ENCODE measurements at regions not wholly inside any gene's neighbourhood (a gene's known extent, or its start where the extent isn't known, plus 50 kb on each side); places are given as distances from the start of the nearest gene placed in this dataset.

DNA sequence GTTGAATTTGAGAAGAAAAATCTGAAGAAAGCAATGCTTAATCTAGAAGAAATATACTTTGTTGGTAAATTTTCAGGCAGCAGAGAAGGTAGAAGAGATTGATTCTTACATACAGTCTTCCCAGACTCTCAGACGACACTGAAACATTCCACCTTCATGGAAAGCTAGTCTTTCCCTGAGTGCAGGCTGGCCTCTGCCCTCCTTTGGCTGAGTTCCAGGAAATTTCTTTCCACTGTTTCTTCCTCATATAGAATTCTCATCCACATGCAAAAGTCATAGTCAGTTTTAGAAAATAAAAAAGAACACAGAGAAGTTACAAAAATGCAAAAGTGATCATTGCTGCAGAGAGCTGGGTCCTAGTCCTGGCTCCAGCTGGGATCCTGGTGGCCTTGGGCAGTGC is 142.5 kb upstream of the PRR23C start:
- TF ChIP-seq BHLHE40 (IDR thresholded peaks at IDR 0.05; ENCODE audit: low read depth, low read length), result no peak
- no peak for TF ChIP-seq CTCF (conservative IDR thresholded peaks at IDR 0.05; ENCODE audit: low read depth, low read length)
- TF ChIP-seq MAFK (IDR thresholded peaks at IDR 0.05; ENCODE audit: low read depth, low read length), result no peak
- TF ChIP-seq POLR2A (IDR thresholded peaks at IDR 0.05; ENCODE audit: low read depth, low read length), result no peak
- TF ChIP-seq RCOR1 (IDR thresholded peaks at IDR 0.05; ENCODE audit: insufficient replicate concordance, low read length), result no peak
- TF ChIP-seq MXI1 (IDR thresholded peaks at IDR 0.05; ENCODE audit: borderline replicate concordance, low read depth, low read length), result no peak
- no peak for TF ChIP-seq MAZ (IDR thresholded peaks at IDR 0.05; ENCODE audit: borderline replicate concordance, low read depth, low read length)
- TF ChIP-seq, protein P1, sequence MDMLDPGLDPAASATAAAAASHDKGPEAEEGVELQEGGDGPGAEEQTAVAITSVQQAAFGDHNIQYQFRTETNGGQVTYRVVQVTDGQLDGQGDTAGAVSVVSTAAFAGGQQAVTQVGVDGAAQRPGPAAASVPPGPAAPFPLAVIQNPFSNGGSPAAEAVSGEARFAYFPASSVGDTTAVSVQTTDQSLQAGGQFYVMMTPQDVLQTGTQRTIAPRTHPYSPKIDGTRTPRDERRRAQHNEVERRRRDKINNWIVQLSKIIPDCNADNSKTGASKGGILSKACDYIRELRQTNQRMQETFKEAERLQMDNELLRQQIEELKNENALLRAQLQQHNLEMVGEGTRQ (IDR thresholded peaks at IDR 0.05; ENCODE audit: low read depth, low read length), result no peak
- no peak for TF ChIP-seq RAD21 (IDR thresholded peaks at IDR 0.05; ENCODE audit: low read length)
- TF ChIP-seq CHD1 (IDR thresholded peaks at IDR 0.05; ENCODE audit: low read depth, low read length), result no peak
- TF ChIP-seq FOS (IDR thresholded peaks at IDR 0.05; ENCODE audit: low read depth, low read length), result no peak
- no peak for TF ChIP-seq CEBPB (IDR thresholded peaks at IDR 0.05; ENCODE audit: low read depth, low read length)
- no peak for TF ChIP-seq RFX5 (IDR thresholded peaks at IDR 0.05; ENCODE audit: low read depth, low read length)
- no peak for TF ChIP-seq SMC3 (IDR thresholded peaks at IDR 0.05; ENCODE audit: low read depth, low read length)

All from IMR-90 (cell line).